GDM1 (cell line): ENCODE measurements at regions not wholly inside any gene's neighbourhood (a gene's known extent, or its start where the extent isn't known, plus 50 kb on each side); places are given as distances from the start of the nearest gene placed in this dataset.

Experiments used
- DNase-seq: peaks from one replicate; lab custom pipeline; 2025; lab: John Stamatoyannopoulos, UW

- DNase-seq, result no peak
These were observed 50.5 kb upstream of the PWP1 start for GRCh38 chr12:107635139-107635538.
